SU-DHL-6 (cell line): ENCODE measurements at regions not wholly inside any gene's neighbourhood (a gene's known extent, or its start where the extent isn't known, plus 50 kb on each side); places are given as distances from the start of the nearest gene placed in this dataset.

Source experiments
- H2AFZ ChIP-seq: fragments of 200-600 bp; sonication (generic); 2 replicates; pipeline ENCODE4 v1.6.1; 2014; ENCODE audit warnings: low read depth, mild to moderate bottlenecking, moderate library complexity, mixed read lengths, antibody characterized with exemption, low read length; ENCODE audit not compliant: severe bottlenecking
- H3F3A ChIP-seq: fragments of 200-600 bp; shearing (Covaris generic); 2 replicates; pipeline ENCODE4 v1.6.0; 2016; ENCODE audit warnings: antibody characterized with exemption, mild to moderate bottlenecking; ENCODE audit not compliant: insufficient read depth
- H3K27ac ChIP-seq: fragments of 200-600 bp; sonication (generic); 2 replicates; pipeline ENCODE4 v1.5.1; 2016; ENCODE audit warnings: low read depth, mild to moderate bottlenecking, low read length, moderate library complexity, mixed read lengths
- H3K27me3 ChIP-seq: fragments of 200-600 bp; sonication (generic), shearing (Covaris generic); 2 replicates; pipeline ENCODE4 v1.6.0; 2014; ENCODE audit warnings: mild to moderate bottlenecking, low read length
- H3K36me3 ChIP-seq: fragments of 200-600 bp; sonication (generic); 2 replicates; pipeline ENCODE4 v1.6.1; 2014; ENCODE audit warnings: mild to moderate bottlenecking, low read length, mixed read lengths
- H3K4me2 ChIP-seq: fragments of 300-600, 200-600 bp; shearing (Covaris generic), sonication (generic); 2 replicates; pipeline ENCODE4 v1.6.0; 2014; ENCODE audit warnings: low read length, low read depth, mild to moderate bottlenecking; ENCODE audit not compliant: poor library complexity, severe bottlenecking
- H3K4me3 ChIP-seq: fragments of 200-600 bp; sonication (generic); 2 replicates; pipeline ENCODE4 v1.5.1; 2014; ENCODE audit warnings: antibody characterized with exemption, low read length, mild to moderate bottlenecking, mixed read lengths; ENCODE audit not compliant: insufficient read depth, poor library complexity, severe bottlenecking
- H3K79me2 ChIP-seq: fragments of 200-600 bp; sonication (generic); 2 replicates; pipeline ENCODE4 v1.6.1; 2014; ENCODE audit warnings: mild to moderate bottlenecking, low read length, moderate library complexity; ENCODE audit not compliant: insufficient read depth
- H3K9ac ChIP-seq: fragments of 200-600 bp; sonication (generic); 2 replicates; pipeline ENCODE4 v1.7.0; 2014; ENCODE audit warnings: mild to moderate bottlenecking, low read length
- H3K9me2 ChIP-seq: fragments of 200-600 bp; sonication (generic); replicated peaks from 2 replicates; pipeline ENCODE4 v1.6.1; 2014; ENCODE audit warnings: low read length; ENCODE audit not compliant: insufficient read depth
- H3K9me3 ChIP-seq: fragments of 200-600 bp; sonication (generic); 2 replicates; pipeline ENCODE4 v1.6.1; 2014; ENCODE audit warnings: low read length, mixed read lengths; ENCODE audit not compliant: insufficient read depth
- H4K20me1 ChIP-seq: fragments of 200-600 bp; sonication (generic); 2 replicates; pipeline ENCODE4 v1.6.1; 2014; ENCODE audit warnings: low read depth, mild to moderate bottlenecking, antibody characterized with exemption, low read length, moderate library complexity, mixed read lengths
- CTCF ChIP-seq: fragments of 200-600 bp; sonication (generic); IDR thresholded peaks from one replicate; pipeline ENCODE4 v1.5.1; 2017; ENCODE audit warnings: antibody characterized with exemption, mild to moderate bottlenecking, low read length, moderate library complexity; ENCODE audit not compliant: insufficient read depth, poor library complexity, severe bottlenecking
- EZH2phosphoT487 ChIP-seq: fragments of 200-600 bp; sonication (generic), shearing (Covaris generic); conservative IDR thresholded peaks from 2 replicates; pipeline ENCODE4 v1.6.1; 2018; ENCODE audit warnings: mild to moderate bottlenecking, antibody characterized with exemption, low read length, moderate library complexity, mixed read lengths

- Histone ChIP-seq H3F3A (no peaks in the 10 kb centered on the region), H3K79me2 (no peaks in the 10 kb centered on the region), H3K27me3 (no peaks in the 10 kb centered on the region), H3K4me3 (no peak overlapping the region), H3K36me3 (no peaks in the 10 kb centered on the region), H4K20me1 (no peaks in the 10 kb centered on the region), H2AFZ (no peak overlapping the region), H3K4me2 (no peak overlapping the region), H3K9me2 (no peaks in the 10 kb centered on the region; the same call in 1 of the 2 replicates), H3K9me3 (0 out of 2 replicates have a peak, but pooled peaks cover 3% of the 10 kb centered on the region), H3K27ac (no peak overlapping the region), H3K9ac (no peak overlapping the region)
- no peak for TF ChIP-seq EZH2phosphoT487
- TF ChIP-seq CTCF, result no peak
Measured at GRCh38 chr18:28777756-28778155, 600.8 kb upstream of the CDH2 start.

- H3K27me3 ChIP-seq, result no peaks in the 10 kb centered on the region
- H3K27ac ChIP-seq, result no peak overlapping the region
- H3K9me2 ChIP-seq, result no peaks in the 10 kb centered on the region
- no peaks in the 10 kb centered on the region for H3K36me3 ChIP-seq
- H3K4me2 ChIP-seq, result no peak overlapping the region
- H3K4me3 ChIP-seq, result no peak overlapping the region
- TF ChIP-seq CTCF, result no peak
- TF ChIP-seq EZH2phosphoT487, result no peak
- H4K20me1 ChIP-seq, result no peaks in the 10 kb centered on the region
- 0 out of 2 replicates have a peak, but pooled peaks cover 3% of the 10 kb centered on the region for H3K9me3 ChIP-seq
- H3F3A ChIP-seq, result no peaks in the 10 kb centered on the region
- no peaks in the 10 kb centered on the region for H3K79me2 ChIP-seq
- H2AFZ ChIP-seq, result no peak overlapping the region
- H3K9ac ChIP-seq, result no peak overlapping the region
Measured at GRCh38 chr18:28771849-28772248, 594.9 kb upstream of the CDH2 start.

- no peaks in the 10 kb centered on the region for H3K9me2 ChIP-seq
- no peaks in the 10 kb centered on the region for H3K79me2 ChIP-seq
- no peaks in the 10 kb centered on the region for H4K20me1 ChIP-seq
- no peak overlapping the region for H2AFZ ChIP-seq
- no peak overlapping the region for H3K9ac ChIP-seq
- no peaks in the 10 kb centered on the region for H3K36me3 ChIP-seq
- H3K9me3 ChIP-seq, result no peaks in the 10 kb centered on the region
- TF ChIP-seq EZH2phosphoT487 (no peak), CTCF (no peak)
- H3K4me2 ChIP-seq, result no peak overlapping the region
- H3F3A ChIP-seq, result no peaks in the 10 kb centered on the region
- no peak overlapping the region for H3K4me3 ChIP-seq
- H3K27me3 ChIP-seq, result no peaks in the 10 kb centered on the region
- H3K27ac ChIP-seq, result no peak overlapping the region
Measured at GRCh38 chr18:28768791-28769768, 592.1 kb upstream of the CDH2 start.
